Keratinocyte (primary cell): ENCODE measurements at regions not wholly inside any gene's neighbourhood (a gene's known extent, or its start where the extent isn't known, plus 50 kb on each side); places are given as distances from the start of the nearest gene placed in this dataset.

Experiments
- EZH2 ChIP-seq: IDR thresholded peaks from one replicate; pipeline ENCODE4 v1.6.1; 2012; ENCODE audit warnings: inconsistent platforms, mild to moderate bottlenecking, low read length, moderate library complexity
- TF ChIP-seq, protein P1 (sequence below), 3 experiments: IDR thresholded peaks in 1 of 3; conservative IDR thresholded peaks in 1 of 3; optimal IDR thresholded peaks in 1 of 3; 2 replicates in 2 of 3; 3 replicates in 1 of 3; pipeline versions ENCODE3 to v1.5.1; 2011; ENCODE audit warnings: low read length in 3 of 3, mild to moderate bottlenecking in 3 of 3, moderate library complexity in 2 of 3, control low read depth in 1 of 3, inconsistent platforms in 1 of 3; ENCODE audit not compliant: insufficient read depth in 2 of 3; ENCODE audit errors: extremely low read depth in 1 of 3

DNA sequence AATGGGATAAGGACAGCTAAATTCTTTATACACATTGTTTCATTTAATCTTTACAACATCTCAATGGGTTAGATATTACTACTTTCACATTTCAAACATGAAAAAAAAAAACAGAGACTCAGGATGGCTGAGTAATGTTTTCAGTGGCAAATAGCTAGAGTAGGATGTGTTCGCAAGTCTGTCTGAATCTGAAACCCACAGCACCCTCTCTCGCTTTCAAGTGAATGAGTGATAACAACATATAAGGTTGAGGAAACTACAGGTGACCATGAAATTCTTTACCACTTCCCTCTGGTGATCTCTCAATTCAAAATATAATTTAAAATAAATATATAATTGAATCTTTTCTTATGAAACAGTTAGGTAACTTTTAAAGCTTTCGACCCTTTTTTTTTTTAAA, 162.6 kb downstream of the PRR32 start:
- TF ChIP-seq, protein P1, sequence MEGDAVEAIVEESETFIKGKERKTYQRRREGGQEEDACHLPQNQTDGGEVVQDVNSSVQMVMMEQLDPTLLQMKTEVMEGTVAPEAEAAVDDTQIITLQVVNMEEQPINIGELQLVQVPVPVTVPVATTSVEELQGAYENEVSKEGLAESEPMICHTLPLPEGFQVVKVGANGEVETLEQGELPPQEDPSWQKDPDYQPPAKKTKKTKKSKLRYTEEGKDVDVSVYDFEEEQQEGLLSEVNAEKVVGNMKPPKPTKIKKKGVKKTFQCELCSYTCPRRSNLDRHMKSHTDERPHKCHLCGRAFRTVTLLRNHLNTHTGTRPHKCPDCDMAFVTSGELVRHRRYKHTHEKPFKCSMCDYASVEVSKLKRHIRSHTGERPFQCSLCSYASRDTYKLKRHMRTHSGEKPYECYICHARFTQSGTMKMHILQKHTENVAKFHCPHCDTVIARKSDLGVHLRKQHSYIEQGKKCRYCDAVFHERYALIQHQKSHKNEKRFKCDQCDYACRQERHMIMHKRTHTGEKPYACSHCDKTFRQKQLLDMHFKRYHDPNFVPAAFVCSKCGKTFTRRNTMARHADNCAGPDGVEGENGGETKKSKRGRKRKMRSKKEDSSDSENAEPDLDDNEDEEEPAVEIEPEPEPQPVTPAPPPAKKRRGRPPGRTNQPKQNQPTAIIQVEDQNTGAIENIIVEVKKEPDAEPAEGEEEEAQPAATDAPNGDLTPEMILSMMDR (optimal IDR thresholded peaks at IDR 0.05 in 1 of 3, IDR thresholded peaks at IDR 0.05 in 1 of 3, conservative IDR thresholded peaks at IDR 0.05 in 1 of 3; ENCODE audit: extremely low read depth in 1 of 3, insufficient read depth in 2 of 3, low read length in 3 of 3) = no peak
- TF ChIP-seq EZH2 = no peak
